Caco-2 (cell line): ENCODE measurements at regions not wholly inside any gene's neighbourhood (a gene's known extent, or its start where the extent isn't known, plus 50 kb on each side); places are given as distances from the start of the nearest gene placed in this dataset.
"Not testable (repeated sequence)": the region's sequence is repeated elsewhere in the genome, so short reads cannot be mapped to it uniquely, and the experiment has no call there.

Experiments used
- BruUV-seq: library from RNA; stranded (reverse); fragments of 400-500 nt; replicated peaks from 2 replicates; lab custom pipeline; 2021; lab: Mats Ljungman, UMichigan
- CTCF ChIA-PET: fragments of 300-600 bp; sonication (Branson Sonifier 250); formaldehyde crosslinking; loops from one replicate; lab custom pipeline; 2022; ENCODE audit warnings: antibody characterized with exemption; lab: Charles Lee
- POLR2A ChIA-PET: fragments of 300-600 bp; sonication (Branson Sonifier 250); formaldehyde crosslinking; loops from one replicate; lab custom pipeline; 2022; ENCODE audit warnings: antibody characterized with exemption; lab: Charles Lee
- DNase-seq, 2 experiments: peaks; one replicate each; pipeline versions ENCODE4 v3.0.0 to v3.0.0-alpha.2; 2020 to 2022
- H3K27me3 ChIP-seq: replicated peaks from 2 replicates; pipeline ENCODE4 v1.6.0; 2011; ENCODE audit warnings: low read length; ENCODE audit not compliant: control insufficient read depth, insufficient read depth
- H3K36me3 ChIP-seq: 2 replicates; pipeline ENCODE4 v1.5.1; 2011; ENCODE audit warnings: low read length; ENCODE audit not compliant: control insufficient read depth, insufficient read depth
- H3K4me1 ChIP-seq: fragments of 250-450 bp; sonication (Bioruptor Pico); 2 replicates; pipeline ENCODE4 v1.5.1; 2020; ENCODE audit warnings: mild to moderate bottlenecking
- H3K4me3 ChIP-seq: 2 replicates; pipeline ENCODE4 v1.5.1; 2011; ENCODE audit warnings: low read depth, mild to moderate bottlenecking, control low read depth, low read length
- H3K9me3 ChIP-seq: fragments of 250-450 bp; sonication (Bioruptor Pico); 2 replicates; pipeline ENCODE4 v1.5.1; 2020; ENCODE audit warnings: mild to moderate bottlenecking, moderate library complexity
- H3K27ac Mint-ChIP-seq: one replicate; pipeline ENCODE4 v1.8.0; 2022; ENCODE audit warnings: mixed read lengths; ENCODE audit not compliant: unreplicated experiment
- H3K27me3 Mint-ChIP-seq: one replicate; pipeline ENCODE4 v1.8.0; 2022; ENCODE audit warnings: mixed read lengths; ENCODE audit not compliant: insufficient read depth, unreplicated experiment
- H3K36me3 Mint-ChIP-seq: one replicate; pipeline ENCODE4 v1.8.0; 2022; ENCODE audit warnings: mild to moderate bottlenecking, mixed read lengths; ENCODE audit not compliant: insufficient read depth, unreplicated experiment
- H3K4me1 Mint-ChIP-seq: one replicate; pipeline ENCODE4 v1.8.0; 2022; ENCODE audit warnings: low read depth, mixed read lengths; ENCODE audit not compliant: unreplicated experiment
- H3K4me3 Mint-ChIP-seq: one replicate; pipeline ENCODE4 v1.8.0; 2022; ENCODE audit warnings: mild to moderate bottlenecking, moderate library complexity, mixed read lengths; ENCODE audit not compliant: unreplicated experiment
- H3K9me3 Mint-ChIP-seq: one replicate; pipeline ENCODE4 v1.8.0; 2022; ENCODE audit warnings: mixed read lengths; ENCODE audit not compliant: unreplicated experiment
- CTCF ChIP-seq, 2 experiments: fragments of 200-600 bp in 1 of 2; IDR thresholded peaks; 1 replicate in 1 of 2; 2 replicates in 1 of 2; pipeline versions ENCODE4 v1.5.1 to v1.8.0; 2011 to 2022; ENCODE audit warnings: antibody characterized with exemption in 1 of 2, control low read depth in 1 of 2, inconsistent platforms in 1 of 2, low read depth in 1 of 2, low read length in 1 of 2, mild to moderate bottlenecking in 1 of 2, moderate library complexity in 1 of 2; ENCODE audit not compliant: insufficient read depth in 1 of 2, severe bottlenecking in 1 of 2, unreplicated experiment in 1 of 2
- intact Hi-C: fragments of 100-400 bp; cut with micrococcal nuclease; formaldehyde crosslinking; loops from one replicate; pipeline ENCODE4 v1.10.0; 2022; ENCODE audit not compliant: unreplicated experiment

DNA sequence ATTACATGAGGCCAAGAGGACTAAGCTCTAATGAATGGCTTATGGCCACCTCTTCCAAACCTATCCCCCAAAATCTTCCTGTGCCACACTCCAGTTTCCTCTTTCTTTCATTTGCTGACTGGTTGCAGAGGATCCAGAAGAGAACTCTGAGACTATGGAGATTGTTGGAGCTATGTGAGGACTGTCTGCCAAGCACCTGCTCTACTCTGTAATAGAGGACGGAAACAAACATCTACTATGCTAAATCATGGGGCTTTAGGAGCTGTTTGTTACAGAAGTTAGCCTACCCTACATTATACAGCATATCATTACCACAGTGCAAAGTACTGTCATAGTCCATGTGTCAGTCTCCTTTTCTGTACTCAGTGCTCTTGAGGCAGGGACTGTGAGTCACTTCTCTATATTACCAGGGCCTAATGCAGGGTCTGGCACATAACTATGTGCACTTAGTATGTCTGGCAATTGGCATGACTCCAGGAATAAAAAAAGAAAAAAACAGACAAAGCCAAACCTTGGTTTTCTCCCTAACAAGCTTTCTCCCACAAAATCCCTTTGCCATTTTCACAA lies 95.1 kb downstream of the RPAP3 start:
- Histone ChIP-seq H3K9me3 (peaks cover 32% of the 10 kb centered on the region), H3K27me3 (no peaks in the 10 kb centered on the region), H3K4me3 (no peak overlapping the region), H3K36me3 (no peaks in the 10 kb centered on the region), H3K4me1 (no peaks in the 10 kb centered on the region)
- Mint-ChIP-seq H3K9me3 (peaks cover 79% of the 10 kb centered on the region), H3K4me1 (no peaks in the 10 kb centered on the region), H3K4me3 (no peak overlapping the region), H3K27me3 (no peaks in the 10 kb centered on the region), H3K36me3 (peaks cover 6% of the 10 kb centered on the region), H3K27ac (no peak overlapping the region)
- no TSS peak for BruUV-seq
- no peak for TF ChIP-seq CTCF (IDR thresholded peaks at IDR 0.05; ENCODE audit: insufficient read depth in 1 of 2, low read depth in 1 of 2, low read length in 1 of 2, severe bottlenecking in 1 of 2, unreplicated experiment in 1 of 2)
- intact Hi-C loops, result no loop called here
- ChIA-PET CTCF (no interaction called here), POLR2A (no interaction called here)
- no peak for DNase-seq

DNA sequence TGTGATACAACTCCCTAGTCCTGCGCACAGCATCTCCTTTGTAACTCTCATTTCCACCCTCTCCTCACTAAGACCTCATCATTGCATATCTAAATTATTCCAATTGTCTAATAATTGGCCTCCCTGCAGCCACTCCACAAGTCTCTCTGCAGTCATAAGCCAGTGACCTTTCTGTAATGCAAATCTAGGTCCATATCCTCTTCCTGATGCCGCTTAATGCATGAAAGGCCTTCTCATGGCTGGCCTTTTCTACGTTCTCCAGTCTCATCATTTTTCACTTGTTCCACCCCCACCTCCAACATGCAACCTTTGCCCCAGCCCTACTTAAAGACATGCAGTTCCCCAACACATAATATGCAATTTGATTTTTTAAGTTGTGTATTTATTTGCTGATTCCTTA lies 96.0 kb downstream of the RPAP3 start:
- Histone ChIP-seq H3K36me3 (no peaks in the 10 kb centered on the region), H3K9me3 (peaks cover 36% of the 10 kb centered on the region), H3K4me3 (no peak overlapping the region), H3K27me3 (no peaks in the 10 kb centered on the region), H3K4me1 (no peaks in the 10 kb centered on the region)
- Mint-ChIP-seq H3K27ac (no peak overlapping the region), H3K36me3 (peaks cover 6% of the 10 kb centered on the region), H3K4me3 (no peak overlapping the region), H3K9me3 (peaks cover 70% of the 10 kb centered on the region), H3K27me3 (no peaks in the 10 kb centered on the region), H3K4me1 (no peaks in the 10 kb centered on the region)
- intact Hi-C loops, result no loop called here
- POLR2A ChIA-PET, result no interaction called here
- no peak for DNase-seq
- no peak for TF ChIP-seq CTCF (IDR thresholded peaks at IDR 0.05; ENCODE audit: insufficient read depth in 1 of 2, low read depth in 1 of 2, low read length in 1 of 2, severe bottlenecking in 1 of 2, unreplicated experiment in 1 of 2)
- CTCF ChIA-PET, result no interaction called here
- no TSS peak for BruUV-seq

- H3K4me1 Mint-ChIP-seq, H3K4me3 ChIP-seq, H3K27me3 ChIP-seq, POLR2A ChIA-PET, DNase-seq, H3K4me3 Mint-ChIP-seq, intact Hi-C loops, H3K36me3 Mint-ChIP-seq, H3K27me3 Mint-ChIP-seq, H3K27ac Mint-ChIP-seq, H3K36me3 ChIP-seq, H3K4me1 ChIP-seq, BruUV-seq: not testable (repeated sequence)
- H3K9me3 Mint-ChIP-seq, result peaks cover 60% of the 10 kb centered on the region
- CTCF ChIA-PET, result interaction anchor here (0.9 kb wide), 1 partner anchor 44 kb away, joined by 3 read pairs; no protein-coding TSS in a partner anchor
- H3K9me3 ChIP-seq, result peaks cover 27% of the 10 kb centered on the region
Measured at GRCh38 chr12:47608671-47609070, 97.2 kb downstream of the RPAP3 start.
